ENCODE measurements at regions not wholly inside any gene's neighbourhood (a gene's known extent, or its start where the extent isn't known, plus 50 kb on each side); places are given as distances from the start of the nearest gene placed in this dataset.

DNA sequence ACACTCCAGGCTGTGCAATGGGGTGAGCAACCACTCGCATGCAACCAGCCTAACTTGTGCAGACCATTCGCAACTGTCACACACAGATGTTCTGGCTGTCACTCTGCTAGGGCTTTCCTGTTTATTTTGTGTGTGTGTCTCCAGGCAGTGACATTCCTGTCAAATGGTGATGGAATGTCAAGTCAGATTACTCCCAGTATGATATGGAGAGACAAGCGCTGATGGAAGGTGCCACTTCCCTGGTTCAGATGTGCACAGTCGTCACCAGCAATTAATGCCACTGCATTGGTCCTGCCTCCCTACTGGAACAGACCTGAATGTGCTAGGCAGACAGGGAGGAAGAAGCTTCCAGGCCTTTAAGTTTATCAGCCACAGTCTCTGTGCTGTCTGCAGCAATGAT is 442.4 kb upstream of the ISX start:
- TF ChIP-seq, protein P1, sequence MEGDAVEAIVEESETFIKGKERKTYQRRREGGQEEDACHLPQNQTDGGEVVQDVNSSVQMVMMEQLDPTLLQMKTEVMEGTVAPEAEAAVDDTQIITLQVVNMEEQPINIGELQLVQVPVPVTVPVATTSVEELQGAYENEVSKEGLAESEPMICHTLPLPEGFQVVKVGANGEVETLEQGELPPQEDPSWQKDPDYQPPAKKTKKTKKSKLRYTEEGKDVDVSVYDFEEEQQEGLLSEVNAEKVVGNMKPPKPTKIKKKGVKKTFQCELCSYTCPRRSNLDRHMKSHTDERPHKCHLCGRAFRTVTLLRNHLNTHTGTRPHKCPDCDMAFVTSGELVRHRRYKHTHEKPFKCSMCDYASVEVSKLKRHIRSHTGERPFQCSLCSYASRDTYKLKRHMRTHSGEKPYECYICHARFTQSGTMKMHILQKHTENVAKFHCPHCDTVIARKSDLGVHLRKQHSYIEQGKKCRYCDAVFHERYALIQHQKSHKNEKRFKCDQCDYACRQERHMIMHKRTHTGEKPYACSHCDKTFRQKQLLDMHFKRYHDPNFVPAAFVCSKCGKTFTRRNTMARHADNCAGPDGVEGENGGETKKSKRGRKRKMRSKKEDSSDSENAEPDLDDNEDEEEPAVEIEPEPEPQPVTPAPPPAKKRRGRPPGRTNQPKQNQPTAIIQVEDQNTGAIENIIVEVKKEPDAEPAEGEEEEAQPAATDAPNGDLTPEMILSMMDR (conservative IDR thresholded peaks at IDR 0.05 in 1 of 2, IDR thresholded peaks at IDR 0.05 in 1 of 2; ENCODE audit: low read depth in 1 of 2, low read length in 2 of 2), result no peak
- TF ChIP-seq EZH2 (IDR thresholded peaks at IDR 0.05; ENCODE audit: low read length, missing control alignments), result no peak
